ENCODE measurements at regions not wholly inside any gene's neighbourhood (a gene's known extent, or its start where the extent isn't known, plus 50 kb on each side); places are given as distances from the start of the nearest gene placed in this dataset.
"Not testable (repeated sequence)": the region's sequence is repeated elsewhere in the genome, so short reads cannot be mapped to it uniquely, and the experiment has no call there.

GRCh38 chrX:63160994-63161393 lies 190.1 kb downstream of the SPIN4 start:
- H4K91ac ChIP-seq (ENCODE audit: insufficient read depth, low read depth, low read length); ATAC-seq (ENCODE audit: low read depth); DNase-seq; H2AK5ac ChIP-seq (ENCODE audit: low read depth, low read length); H2BK15ac ChIP-seq (ENCODE audit: low read depth, low read length); H2AK9ac ChIP-seq (replicated peaks; ENCODE audit: low read depth, low read length, poor library complexity); H3K9me1 ChIP-seq (ENCODE audit: insufficient read depth, low read length); H4K20me1 ChIP-seq (ENCODE audit: insufficient read depth, low read length); CTCF ChIA-PET; POLR2A ChIA-PET (ENCODE audit: unreplicated experiment); H3K4ac ChIP-seq (ENCODE audit: low read depth, low read length); H3K9ac ChIP-seq (ENCODE audit: low read depth, low read length); H3K14ac ChIP-seq (replicated peaks; ENCODE audit: low read depth, low read length); intact Hi-C loops (cut with micrococcal nuclease); H2BK5ac ChIP-seq (ENCODE audit: low read depth, low read length, poor library complexity, severe bottlenecking); H4K8ac ChIP-seq (ENCODE audit: low read depth in 2 of 2, low read length in 2 of 2); H3K4me3 ChIP-seq (ENCODE audit: insufficient read depth, low read depth, low read length); H3K56ac ChIP-seq (ENCODE audit: extremely low read depth, insufficient read depth, low read length); H3K79me1 ChIP-seq (ENCODE audit: low read depth in 1 of 2, low read length in 2 of 2); H3K4me1 ChIP-seq (ENCODE audit: control insufficient read depth, insufficient read depth, low read length); H4K5ac ChIP-seq (ENCODE audit: low read depth, low read length); H2BK120ac ChIP-seq (ENCODE audit: low read depth, low read length); H3K23ac ChIP-seq (ENCODE audit: low read depth, low read length); in situ Hi-C loops (cut with MboI; ENCODE audit: low sequenced_read_pairs); H3K27ac ChIP-seq (ENCODE audit: insufficient read depth, low read length); BruUV-seq (replicated peaks); H3K9me3 ChIP-seq (ENCODE audit: control insufficient read depth, insufficient read depth, low read length); H3K18ac ChIP-seq (ENCODE audit: low read depth, low read length); dilution Hi-C loops (cut with HindIII; ENCODE audit: low sequenced_read_pairs, unreplicated experiment); H3K4me2 ChIP-seq (ENCODE audit: low read depth, low read length); H3K27me3 ChIP-seq (ENCODE audit: control insufficient read depth, insufficient read depth, low read length); H2AFZ ChIP-seq (replicated peaks; ENCODE audit: low read length, poor library complexity); H3K36me3 ChIP-seq (ENCODE audit: control insufficient read depth, insufficient read depth, low read length); H2BK20ac ChIP-seq (ENCODE audit: low read depth, low read length): not testable (repeated sequence)
- WGBS, 2 experiments (ENCODE audit: extremely low coverage in 2 of 2, insufficient read length in 1 of 2) = no CpG with 5 or more reads among the region's 1 CpG

GRCh38 chrX:63160340-63160739 lies 190.8 kb downstream of the SPIN4 start:
- H4K5ac ChIP-seq (ENCODE audit: low read depth, low read length); H3K27ac ChIP-seq (ENCODE audit: insufficient read depth, low read length); H3K9me1 ChIP-seq (ENCODE audit: insufficient read depth, low read length); BruUV-seq (replicated peaks); H4K91ac ChIP-seq (ENCODE audit: insufficient read depth, low read depth, low read length); CTCF ChIA-PET; H3K4me1 ChIP-seq (ENCODE audit: control insufficient read depth, insufficient read depth, low read length); H3K18ac ChIP-seq (ENCODE audit: low read depth, low read length); H4K8ac ChIP-seq (ENCODE audit: low read depth in 2 of 2, low read length in 2 of 2); H3K4me3 ChIP-seq (ENCODE audit: insufficient read depth, low read depth, low read length); H2BK5ac ChIP-seq (ENCODE audit: low read depth, low read length, poor library complexity, severe bottlenecking); POLR2A ChIA-PET (ENCODE audit: unreplicated experiment); H2BK20ac ChIP-seq (ENCODE audit: low read depth, low read length); intact Hi-C loops (cut with micrococcal nuclease); DNase-seq; H3K4me2 ChIP-seq (ENCODE audit: low read depth, low read length); H4K20me1 ChIP-seq (ENCODE audit: insufficient read depth, low read length); H3K27me3 ChIP-seq (ENCODE audit: control insufficient read depth, insufficient read depth, low read length); H3K14ac ChIP-seq (replicated peaks; ENCODE audit: low read depth, low read length); H2AK5ac ChIP-seq (ENCODE audit: low read depth, low read length); H3K9me3 ChIP-seq (ENCODE audit: control insufficient read depth, insufficient read depth, low read length); H3K56ac ChIP-seq (ENCODE audit: extremely low read depth, insufficient read depth, low read length); H2BK120ac ChIP-seq (ENCODE audit: low read depth, low read length); H2AFZ ChIP-seq (replicated peaks; ENCODE audit: low read length, poor library complexity); H3K79me1 ChIP-seq (ENCODE audit: low read depth in 1 of 2, low read length in 2 of 2); H2BK15ac ChIP-seq (ENCODE audit: low read depth, low read length); H3K4ac ChIP-seq (ENCODE audit: low read depth, low read length); in situ Hi-C loops (cut with MboI; ENCODE audit: low sequenced_read_pairs); dilution Hi-C loops (cut with HindIII; ENCODE audit: low sequenced_read_pairs, unreplicated experiment); H3K9ac ChIP-seq (ENCODE audit: low read depth, low read length); H3K36me3 ChIP-seq (ENCODE audit: control insufficient read depth, insufficient read depth, low read length); H2AK9ac ChIP-seq (replicated peaks; ENCODE audit: low read depth, low read length, poor library complexity); H3K23ac ChIP-seq (ENCODE audit: low read depth, low read length); ATAC-seq (ENCODE audit: low read depth): not testable (repeated sequence)
- no CpG with 5 or more reads among the region's 1 CpG for WGBS, 2 experiments (ENCODE audit: extremely low coverage in 2 of 2, insufficient read length in 1 of 2)
